ENCODE measurements at regions not wholly inside any gene's neighbourhood (a gene's known extent, or its start where the extent isn't known, plus 50 kb on each side); places are given as distances from the start of the nearest gene placed in this dataset.

GRCh38 chr3:196143708-196144382 is 62.0 kb upstream of the TFRC start (continued):
- no peak for TF ChIP-seq ZNF740 (CRISPR knock-in tag; IDR thresholded peaks at IDR 0.05)
- peak in 1 of 2 experiments; percentile 81; a peak in 2 of 4 replicates for TF ChIP-seq ZNF740 (tag; IDR thresholded peaks at IDR 0.05)
- peak; percentile 76 for TF ChIP-seq THRA (IDR thresholded peaks at IDR 0.05)
- peak; percentile 55; the same call in 1 of the 2 replicates for TF ChIP-seq ZNF212 (CRISPR knock-in tag; IDR thresholded peaks at IDR 0.05)
- peak; percentile 69; the same call in 1 of the 2 replicates for TF ChIP-seq HMGXB4 (CRISPR knock-in tag; IDR thresholded peaks at IDR 0.05)
- no peak for TF ChIP-seq MAX (CRISPR knock-in tag; IDR thresholded peaks at IDR 0.05)
- TF ChIP-seq ZNF311 (CRISPR knock-in tag; IDR thresholded peaks at IDR 0.05) = peak; percentile 92
- TF ChIP-seq BRD9 (IDR thresholded peaks at IDR 0.05; ENCODE audit: low read depth, partially characterized antibody) = peak; percentile 76
- TF ChIP-seq TEAD1 (CRISPR knock-in tag; IDR thresholded peaks at IDR 0.05) = peak in 1 of 2 experiments; percentile 77; a peak in 2 of 4 replicates
- peak; percentile 50; the same call in 1 of the 2 replicates for TF ChIP-seq BRD4 (IDR thresholded peaks at IDR 0.05)
- peak; percentile 61; the same call in 1 of the 2 replicates for TF ChIP-seq TEAD2 (tag; IDR thresholded peaks at IDR 0.05)
- peak; percentile 76 for TF ChIP-seq RBFOX2 (IDR thresholded peaks at IDR 0.05; ENCODE audit: low read depth, low read length)
- 0 out of 2 replicates have a peak, but pooled peaks have one; percentile 22 for TF ChIP-seq ZNF407 (IDR thresholded peaks at IDR 0.05; ENCODE audit: low read depth)
- TF ChIP-seq PHB2 (IDR thresholded peaks at IDR 0.05; ENCODE audit: low read depth) = no peak
- TF ChIP-seq SMAD4 (CRISPR knock-in tag; conservative IDR thresholded peaks at IDR 0.05) = peak; percentile 96

Measured in K562 (cell line).